ENCODE measurements at regions not wholly inside any gene's neighbourhood (a gene's known extent, or its start where the extent isn't known, plus 50 kb on each side); places are given as distances from the start of the nearest gene placed in this dataset.

DNA sequence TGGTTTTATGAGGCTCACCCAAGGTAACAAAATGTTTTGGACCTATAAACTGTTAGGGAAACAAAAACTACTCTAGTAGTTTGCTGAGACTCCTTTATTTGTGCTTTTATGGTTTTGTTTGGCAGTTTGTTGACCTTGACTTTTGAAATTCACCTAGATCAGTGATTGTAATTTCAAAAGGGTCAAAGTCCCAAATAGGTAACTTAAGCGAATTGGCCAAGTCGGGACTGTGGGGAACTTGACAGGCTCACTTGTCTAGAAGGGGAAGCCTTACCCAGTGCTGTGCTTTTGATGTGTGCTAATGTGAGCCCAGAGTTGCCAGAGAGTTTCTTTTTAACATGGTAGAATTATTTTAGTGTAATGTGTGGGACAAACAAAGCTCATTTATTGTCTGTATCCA is 87.2 kb upstream of the SGCD start:
- no peak for DNase-seq

DNA sequence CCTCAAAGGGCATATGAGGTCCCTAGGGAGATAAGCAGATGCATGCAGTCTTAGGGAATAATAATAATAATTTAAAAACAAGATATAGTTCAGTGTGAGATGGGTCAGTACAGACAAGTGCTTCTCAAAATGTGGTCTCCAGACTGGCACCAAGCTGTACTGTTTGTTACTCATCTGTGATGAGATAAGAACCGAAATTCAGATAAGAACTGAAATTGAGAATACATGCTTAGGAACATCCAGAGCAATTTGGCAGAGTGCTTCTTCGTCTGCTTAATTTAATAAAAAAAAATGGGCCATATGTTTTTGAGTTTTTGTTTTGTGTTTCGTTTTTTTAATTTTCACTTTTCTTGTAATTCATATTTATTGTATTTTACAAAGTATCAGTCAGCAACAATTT is 86.5 kb upstream of the SGCD start:
- no peak for DNase-seq

DNA sequence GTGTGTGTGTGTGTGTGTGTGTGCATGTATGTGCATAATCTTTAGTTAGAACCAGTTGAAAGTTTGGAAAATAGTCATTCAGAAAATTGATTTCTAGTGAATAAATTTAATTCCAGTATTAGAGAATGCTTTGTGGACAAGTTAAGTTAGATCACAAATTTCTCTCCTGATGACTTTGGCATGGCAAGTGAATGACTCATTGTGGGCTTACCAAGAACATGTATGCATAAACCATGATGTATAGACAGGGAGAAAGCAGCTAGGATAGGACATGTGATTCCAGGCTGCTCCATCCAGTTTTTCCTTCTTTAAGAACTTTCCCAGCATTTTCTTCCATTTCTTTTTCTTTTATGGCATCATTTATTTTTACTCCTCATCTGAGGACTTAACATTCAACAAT is 85.7 kb upstream of the SGCD start:
- no peak for DNase-seq

DNA sequence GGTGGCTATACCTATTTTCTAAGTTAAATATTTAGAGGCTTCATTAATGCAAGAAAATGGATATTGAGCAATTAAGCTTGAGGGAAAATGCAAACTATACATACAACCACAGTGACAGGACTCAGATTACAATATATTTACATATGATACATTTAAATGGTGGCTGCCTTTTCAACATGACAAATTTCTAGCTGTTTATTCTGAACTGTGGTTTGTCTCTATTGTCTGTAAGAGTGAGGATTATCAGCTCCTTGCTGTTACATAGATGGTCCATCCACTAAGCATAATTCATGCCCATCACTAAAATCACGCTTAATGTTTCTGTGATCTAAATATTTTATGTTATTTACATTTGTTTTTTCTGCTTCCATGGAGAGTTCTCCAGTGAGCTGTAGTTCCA is 81.1 kb upstream of the SGCD start:
- no peak for DNase-seq

DNA sequence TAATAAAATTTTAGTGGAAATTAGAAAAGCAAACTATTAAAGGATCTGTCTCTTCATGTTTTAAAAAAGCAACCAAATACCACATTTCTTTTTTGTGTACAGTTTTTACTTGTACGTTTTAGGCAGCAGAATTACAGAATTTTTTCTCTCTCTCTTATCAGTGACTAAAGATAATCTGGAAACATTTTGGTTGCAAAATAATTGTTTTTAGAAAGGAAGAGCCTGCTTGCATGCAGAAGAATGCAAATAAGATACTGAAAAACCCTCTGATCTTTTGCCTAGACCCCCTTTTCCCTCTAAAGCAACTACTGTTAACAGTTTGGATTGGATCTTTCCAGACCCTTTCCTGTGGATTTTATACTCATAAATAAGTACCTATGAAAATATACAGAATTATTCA is 75.9 kb upstream of the SGCD start:
- no peak for DNase-seq

DNA sequence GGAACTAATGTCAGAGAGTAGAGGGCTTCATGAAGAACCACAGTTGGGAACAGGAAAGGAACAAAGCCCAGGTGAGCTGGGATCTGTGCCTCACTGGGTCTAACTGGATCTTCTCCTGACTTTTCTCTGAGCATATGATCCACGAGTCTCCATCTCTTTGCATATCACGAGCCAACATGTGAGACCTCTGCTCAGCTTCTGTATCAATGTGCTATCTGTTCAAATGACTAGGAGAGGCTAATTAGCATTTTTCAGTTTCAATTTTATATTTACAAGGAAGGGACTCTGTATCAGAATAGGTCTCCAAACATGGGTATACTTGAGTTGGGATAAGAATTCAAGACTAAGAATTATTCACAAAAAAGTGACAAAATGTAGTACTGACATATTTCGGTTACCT is 73.8 kb upstream of the SGCD start:
- DNase-seq = no peak

DNA sequence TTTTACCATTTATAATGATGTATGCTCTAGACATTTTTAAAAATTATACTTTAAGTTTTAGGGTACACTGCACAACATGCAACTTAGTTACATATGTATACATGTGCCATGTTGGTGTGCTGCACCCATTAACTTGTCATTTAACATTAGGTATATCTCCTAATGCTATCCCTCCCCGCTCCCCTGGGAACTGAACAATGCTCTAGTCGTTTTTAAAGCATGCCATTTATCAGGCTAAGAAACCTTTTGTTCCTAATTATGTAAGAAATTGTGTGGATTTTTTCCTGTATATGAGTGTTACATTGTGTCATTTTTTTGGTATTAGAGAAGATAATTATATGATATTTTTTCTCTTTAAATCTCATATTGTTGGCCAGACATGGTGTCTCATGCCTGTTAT is 72.8 kb upstream of the SGCD start:
- no peak for DNase-seq

DNA sequence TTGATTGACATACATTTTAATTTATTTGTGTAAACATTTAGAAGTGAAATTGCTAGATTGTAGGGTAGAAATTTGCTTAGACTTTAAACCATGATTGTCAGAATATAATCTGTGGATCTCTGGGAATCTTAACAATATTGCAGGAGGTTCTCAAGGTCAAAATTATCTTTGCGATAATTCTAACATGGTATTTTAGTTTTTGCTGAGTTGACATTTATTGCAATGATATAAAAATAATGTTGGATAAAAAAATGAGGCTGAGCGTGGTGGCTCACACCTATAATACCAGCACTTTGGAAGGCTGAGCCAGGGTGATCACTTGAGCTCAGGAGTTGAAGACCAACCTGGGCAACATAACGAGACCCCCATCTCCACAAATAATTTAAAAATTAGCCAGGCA is 70.3 kb upstream of the SGCD start:
- DNase-seq = no peak

DNA sequence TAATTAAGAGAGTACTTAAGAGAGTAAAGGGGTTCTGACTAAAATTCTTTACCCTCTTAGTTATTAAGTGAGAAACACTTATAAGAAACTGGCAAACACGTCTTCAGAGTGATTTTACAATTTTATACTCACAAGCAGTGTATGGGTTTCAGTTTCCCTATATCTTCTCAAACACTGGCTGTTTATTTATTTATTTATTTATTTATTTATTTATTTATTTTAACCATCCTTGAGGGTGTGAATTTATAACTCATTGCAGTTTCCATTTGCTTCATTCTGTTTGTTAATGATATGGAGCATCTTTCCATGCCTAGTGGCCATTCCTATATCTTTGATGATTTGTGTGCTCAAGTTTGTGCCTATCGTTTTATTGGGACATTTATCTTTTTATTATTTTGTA is 68.0 kb upstream of the SGCD start:
- no peak for DNase-seq

DNA sequence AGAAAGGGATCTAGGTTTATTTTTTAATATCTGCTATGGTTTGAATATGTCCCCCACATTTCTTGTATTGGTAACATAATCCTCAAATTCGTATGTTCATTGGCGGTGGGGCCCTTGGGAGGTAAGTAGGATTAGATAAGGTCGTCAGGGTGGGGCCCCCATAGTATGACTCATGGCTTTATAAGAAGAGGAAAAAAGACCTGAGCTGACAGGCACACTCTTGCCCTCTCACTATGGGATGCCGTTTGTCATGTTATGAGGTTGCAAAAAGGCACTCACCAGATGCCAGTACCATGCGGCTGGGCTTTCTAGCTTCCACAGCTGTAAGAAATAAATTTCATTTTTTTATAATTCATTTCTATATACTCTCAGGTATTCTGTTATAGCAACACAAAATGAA is 67.3 kb upstream of the SGCD start:
- no peak for DNase-seq

DNA sequence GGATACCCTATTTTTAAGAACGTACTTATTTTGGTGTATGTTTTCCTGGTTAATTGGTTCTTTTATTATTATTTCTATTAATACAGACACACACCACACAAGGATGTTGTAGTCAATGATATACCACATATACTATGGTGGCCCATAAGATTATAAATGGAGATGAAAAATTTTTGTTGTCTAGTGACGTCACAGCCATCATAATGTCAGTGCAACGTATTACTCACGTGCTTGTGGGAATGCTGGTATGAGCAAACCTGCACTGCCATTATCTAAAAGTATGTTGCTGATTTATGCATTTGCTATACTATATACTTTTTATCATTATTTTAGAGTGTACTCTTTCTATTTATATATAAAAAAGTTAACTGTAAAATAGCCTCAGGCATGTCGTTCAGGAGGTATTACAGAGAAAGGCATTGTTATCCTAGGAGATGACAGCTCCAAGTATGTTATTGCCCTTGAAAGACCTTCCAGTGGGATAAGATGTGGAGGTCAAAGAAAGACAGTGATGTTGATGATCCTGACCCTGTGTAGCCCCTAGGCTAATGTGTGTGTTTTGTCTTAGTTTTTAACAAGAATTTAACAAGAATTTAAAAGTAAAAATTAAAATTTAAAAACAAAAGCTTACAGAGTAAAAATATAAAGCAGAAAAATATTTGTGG is 65.6 kb upstream of the SGCD start:
- DNase-seq = no peak

DNA sequence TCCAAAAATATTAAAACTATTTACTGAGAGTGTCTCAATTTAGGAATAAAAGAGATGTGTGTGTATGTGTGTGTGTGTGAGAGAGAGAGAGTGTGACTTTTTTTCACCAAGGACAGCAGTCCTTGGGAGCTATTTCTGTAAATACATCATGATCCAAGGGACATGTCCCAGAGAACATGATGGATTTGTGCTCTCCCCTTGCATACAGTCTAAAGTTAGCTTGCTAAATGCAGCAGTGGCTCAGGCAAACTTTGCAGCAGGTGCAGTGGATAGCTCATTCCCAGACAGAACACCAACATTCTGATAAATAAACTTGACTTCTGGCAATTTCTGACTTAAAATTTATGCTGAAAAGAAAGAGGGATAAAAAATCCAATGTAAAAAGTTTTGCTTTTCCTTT is 55.4 kb upstream of the SGCD start:
- no peak for DNase-seq

DNA sequence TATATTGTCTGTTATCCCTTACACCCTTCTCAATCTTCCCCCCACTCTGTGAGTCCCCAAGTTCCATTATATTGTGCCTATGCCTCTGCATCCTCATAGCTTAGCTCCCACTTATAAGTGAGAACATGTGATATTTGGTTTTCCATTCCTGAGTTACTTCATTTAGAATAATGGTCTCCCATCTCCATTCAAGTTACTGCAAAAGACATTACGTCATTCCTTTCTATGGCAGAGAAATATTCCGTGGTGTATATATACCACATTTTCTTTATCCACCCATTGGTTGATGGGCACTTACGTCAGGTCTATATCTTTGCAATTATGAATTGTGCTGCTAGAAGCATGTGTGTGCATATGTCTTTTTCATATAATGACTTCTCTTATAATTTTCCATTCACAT is 54.8 kb upstream of the SGCD start:
- DNase-seq = no peak

DNA sequence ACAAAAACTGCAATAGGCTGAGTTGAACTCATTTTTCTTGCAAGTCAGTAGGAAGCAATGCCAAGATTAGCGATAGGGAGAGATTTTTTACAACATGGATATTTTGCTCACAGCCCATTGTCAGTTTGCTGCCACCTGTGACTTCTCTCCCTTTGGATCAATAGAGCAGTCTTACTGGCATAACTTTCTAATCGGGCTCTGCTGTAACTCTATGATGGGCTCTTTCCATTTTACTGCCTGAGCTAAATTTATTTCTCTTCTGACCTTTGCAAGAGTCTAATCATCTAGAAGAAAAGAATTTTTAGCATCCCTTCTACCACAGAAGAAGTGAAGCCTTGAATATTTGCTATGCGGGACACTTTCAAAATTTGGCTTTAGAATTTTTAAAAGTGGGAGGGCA is 53.6 kb upstream of the SGCD start:
- DNase-seq = no peak

DNA sequence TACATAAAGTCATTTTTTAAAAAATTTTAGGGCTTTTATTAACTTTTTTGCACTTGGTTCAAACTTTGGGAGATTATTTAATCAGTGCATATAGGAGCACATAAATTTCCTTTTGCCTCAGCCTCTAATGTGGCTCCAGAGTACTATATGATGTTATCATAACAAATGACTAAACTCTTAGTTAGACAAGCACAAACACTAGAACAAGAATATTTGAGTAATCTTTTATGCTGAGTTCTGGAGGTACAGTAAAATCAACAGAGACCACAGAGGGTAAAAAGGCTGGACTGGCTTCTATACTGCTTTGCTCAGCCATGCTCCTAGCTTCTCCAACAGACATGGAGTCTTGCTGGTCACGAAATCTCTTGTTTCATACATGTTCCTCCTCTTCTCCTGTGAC is 52.5 kb upstream of the SGCD start:
- no peak for DNase-seq
